LoVo (cell line): ENCODE measurements at regions not wholly inside any gene's neighbourhood (a gene's known extent, or its start where the extent isn't known, plus 50 kb on each side); places are given as distances from the start of the nearest gene placed in this dataset.

ENCODE experiments used
- DNase-seq: peaks from one replicate; pipeline ENCODE4 v3.0.0-alpha.2; 2016; ENCODE audit warnings: low spot score

DNA sequence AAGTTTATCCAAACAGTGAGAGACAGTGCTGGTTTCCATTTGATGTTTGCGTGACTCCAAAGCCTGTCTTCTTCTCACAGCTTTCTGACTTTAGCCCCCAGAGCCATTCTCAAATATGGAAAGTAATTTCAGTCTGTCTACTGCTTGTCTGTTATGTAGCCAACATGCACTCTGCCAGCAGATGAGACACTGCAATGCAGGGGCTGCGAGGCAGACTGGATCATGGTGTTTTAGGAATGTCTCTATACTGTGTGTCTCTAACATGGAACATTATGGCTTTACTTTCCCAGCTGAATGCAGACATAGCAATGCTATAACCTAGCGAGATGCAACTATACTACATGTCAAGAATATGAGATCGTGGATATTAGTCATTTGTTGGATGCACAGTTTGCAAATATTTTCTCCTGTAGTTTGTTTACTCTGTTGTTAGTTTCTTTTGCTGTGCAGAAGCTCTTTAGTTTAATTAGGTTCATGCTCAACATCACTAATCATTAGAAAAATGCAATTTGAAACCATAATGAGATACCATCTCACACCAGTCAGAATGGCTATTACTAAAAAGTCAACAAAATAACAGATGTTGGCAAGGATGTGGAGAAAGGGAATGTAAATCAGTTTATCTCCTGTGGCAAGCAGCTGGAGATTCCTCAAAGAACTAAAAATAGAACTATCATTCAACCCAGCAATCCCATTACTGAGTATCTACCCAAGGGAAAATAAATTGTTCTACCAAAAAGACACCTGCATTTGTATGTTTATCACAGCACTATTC is 235.8 kb upstream of the TMTC1 start:
- DNase-seq, result no peak

GRCh38 chr12:30016540-30017055 is 232.9 kb upstream of the TMTC1 start:
- DNase-seq, result no peak

DNA sequence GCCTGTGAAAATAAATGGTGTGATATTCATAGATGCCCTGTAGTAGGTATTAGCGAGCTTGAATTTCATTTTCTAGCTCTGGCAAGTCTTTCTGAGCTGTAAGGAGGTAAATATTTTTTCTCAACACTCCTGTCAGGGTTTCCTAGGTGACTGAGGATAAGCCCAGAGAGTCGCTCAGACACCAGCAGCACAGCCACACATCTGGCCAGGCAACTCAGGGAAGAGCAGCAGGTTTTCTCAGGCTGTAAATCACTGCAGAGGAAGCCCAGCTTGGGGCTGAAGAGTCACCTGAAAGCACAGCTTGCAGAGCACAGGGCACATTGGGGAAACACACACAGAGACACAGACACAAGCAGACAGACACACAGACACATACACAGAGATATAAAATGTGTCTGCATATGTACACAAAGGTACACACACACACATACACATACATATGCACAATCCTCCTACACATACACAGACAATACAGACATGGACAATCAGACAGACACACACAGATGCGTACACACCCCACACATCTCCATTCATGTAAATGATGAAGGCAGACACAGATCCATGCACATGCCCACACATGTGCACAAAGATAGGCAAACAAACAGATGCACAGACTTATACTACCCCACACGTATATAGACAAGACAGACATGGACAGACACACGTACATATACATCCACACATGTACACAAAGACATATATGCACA is 232.0 kb upstream of the TMTC1 start:
- no peak for DNase-seq

GRCh38 chr12:30014991-30015390 is 231.2 kb upstream of the TMTC1 start:
- DNase-seq, result no peak

DNA sequence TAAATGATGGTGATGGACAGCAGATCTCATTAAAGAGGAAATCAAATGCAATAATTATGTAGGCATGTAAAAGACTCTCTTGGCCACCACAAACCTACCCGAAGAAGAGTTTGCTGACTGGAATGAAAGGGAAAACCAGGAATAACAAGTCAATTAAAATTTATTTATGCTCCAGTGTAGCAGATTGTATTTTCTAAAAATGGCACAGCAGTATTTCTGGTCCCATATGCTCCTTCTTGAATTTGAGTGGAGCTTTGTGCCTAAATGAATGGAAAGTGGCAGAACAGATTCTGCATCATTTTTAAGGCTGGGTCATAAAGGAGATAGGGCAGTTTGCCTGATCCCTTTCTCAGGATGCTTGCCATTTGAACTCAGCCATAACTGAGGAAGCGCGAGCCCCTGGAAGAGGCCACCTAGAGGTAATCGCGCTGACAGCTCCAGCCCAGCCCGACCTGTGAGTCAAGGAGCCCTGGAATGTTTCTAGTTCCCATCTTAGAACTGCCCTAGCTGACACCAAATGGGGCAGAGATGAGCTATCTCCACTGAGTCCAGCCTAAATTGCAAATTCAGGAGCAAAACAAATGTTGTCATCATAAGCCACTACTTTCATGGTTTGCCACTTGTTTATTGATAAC is 229.2 kb upstream of the TMTC1 start:
- DNase-seq, result no peak

- no peak for DNase-seq
These were observed 226.6 kb upstream of the TMTC1 start for GRCh38 chr12:30010071-30011052.

- no peak for DNase-seq
These were observed 222.3 kb upstream of the TMTC1 start for GRCh38 chr12:30006021-30006420.

GRCh38 chr12:30003321-30003720 is 219.6 kb upstream of the TMTC1 start:
- DNase-seq, result no peak

GRCh38 chr12:30002677-30003076 is 218.9 kb upstream of the TMTC1 start:
- no peak for DNase-seq

DNA sequence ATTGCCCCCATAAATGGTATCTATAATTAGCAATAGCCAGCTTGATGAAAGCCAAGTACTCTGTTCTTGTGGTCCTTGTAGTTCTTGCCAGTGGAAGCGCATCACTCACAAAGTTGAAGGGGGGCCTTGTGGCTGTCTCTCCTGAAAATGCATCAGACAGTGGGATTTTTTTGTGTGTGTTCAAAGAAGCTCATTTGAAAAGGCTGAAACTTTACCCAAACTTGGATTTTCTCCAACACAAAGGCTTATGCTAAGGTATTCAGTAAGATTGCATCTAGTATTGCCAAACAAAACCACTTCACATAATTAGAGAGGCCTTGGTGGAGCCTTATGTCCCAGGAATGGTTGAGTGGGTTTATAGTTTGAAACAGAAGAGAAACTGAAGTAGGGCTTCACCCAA is 216.7 kb upstream of the TMTC1 start:
- no peak for DNase-seq

- no peak for DNase-seq
These were observed 213.3 kb upstream of the TMTC1 start for GRCh38 chr12:29996993-29997392.

GRCh38 chr12:29992366-29992765 is 208.6 kb upstream of the TMTC1 start:
- DNase-seq, result no peak

GRCh38 chr12:29991924-29992323 is 208.2 kb upstream of the TMTC1 start:
- DNase-seq, result no peak

DNA sequence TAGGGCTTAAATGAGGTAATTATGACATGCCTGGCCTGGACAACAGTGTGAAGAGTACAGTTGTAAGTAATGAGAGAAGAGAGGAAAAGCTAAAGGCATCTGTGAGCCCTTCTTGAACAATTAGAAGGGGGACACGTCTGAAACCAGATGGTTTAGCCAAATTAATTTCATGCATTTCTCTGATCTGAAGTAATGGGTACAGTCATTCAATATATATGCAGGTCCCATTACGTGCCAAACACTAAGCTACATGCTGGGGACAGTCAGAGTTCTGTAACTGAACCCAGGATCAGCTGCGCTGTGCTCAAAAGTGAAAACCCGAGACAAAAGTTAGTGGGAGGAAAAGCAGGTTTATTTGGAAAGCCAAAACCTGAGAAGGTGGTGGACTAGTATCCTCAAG is 207.2 kb upstream of the TMTC1 start:
- DNase-seq, result no peak

DNA sequence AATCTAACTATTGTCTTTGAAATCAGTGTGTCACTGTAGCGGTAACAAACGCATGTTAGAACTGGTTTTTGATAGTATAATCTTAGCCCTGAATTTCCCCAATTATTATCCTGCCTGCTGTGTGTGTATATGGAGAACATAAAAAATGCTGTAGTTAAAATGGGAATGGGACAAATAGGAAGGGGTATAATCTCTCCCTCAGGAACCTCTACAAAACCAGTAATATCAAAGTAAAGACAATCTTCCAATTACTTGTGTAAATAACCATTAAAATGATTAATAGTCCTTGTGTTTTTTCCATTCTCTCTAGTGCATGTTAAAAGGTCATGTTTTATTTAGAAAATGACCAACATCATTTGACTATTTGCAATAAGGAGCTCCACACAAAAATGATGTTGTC is 200.1 kb upstream of the TMTC1 start:
- no peak for DNase-seq

GRCh38 chr12:29980304-29980703 is 196.6 kb upstream of the TMTC1 start:
- DNase-seq, result no peak

DNA sequence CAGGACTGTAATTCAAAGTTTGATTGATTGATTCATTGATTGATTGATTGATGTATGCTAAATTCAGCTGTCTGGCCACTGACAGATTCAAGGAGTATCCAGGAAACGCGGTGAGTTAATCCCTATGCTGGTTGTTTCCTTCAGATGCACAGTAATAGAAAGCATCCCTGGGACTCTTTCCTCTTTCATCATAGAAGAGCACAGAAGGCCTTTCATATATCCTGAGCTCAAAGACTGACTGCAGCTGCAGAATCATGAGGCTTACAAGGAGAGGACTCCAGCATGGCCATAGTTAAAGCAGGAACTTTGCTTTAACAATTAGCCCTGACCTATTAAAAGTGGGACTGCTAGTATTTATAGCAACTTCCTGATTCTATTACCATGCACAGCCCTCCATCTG is 187.7 kb upstream of the TMTC1 start:
- no peak for DNase-seq

- no peak for DNase-seq
These were observed 186.8 kb upstream of the TMTC1 start for GRCh38 chr12:29970501-29970900.

GRCh38 chr12:29962276-29963035 is 178.7 kb upstream of the TMTC1 start:
- no peak for DNase-seq

DNA sequence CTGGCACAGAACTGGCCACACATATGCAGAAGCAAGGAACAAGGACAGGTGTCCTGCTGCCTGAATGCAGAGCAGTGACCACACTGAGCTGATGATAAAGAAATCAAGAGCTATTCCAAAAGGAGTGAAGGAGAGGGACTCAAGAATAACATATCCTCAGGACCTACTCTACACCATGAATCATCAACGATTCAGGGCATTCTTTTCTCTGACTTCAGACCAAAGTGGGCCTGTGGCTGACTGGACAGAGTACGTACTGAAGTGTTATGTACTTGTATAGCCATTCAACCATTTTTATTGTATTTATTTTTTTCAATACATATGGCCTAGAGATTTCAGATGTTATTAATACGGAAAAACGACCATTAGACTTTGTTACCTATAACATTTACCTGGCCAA is 177.5 kb upstream of the TMTC1 start:
- DNase-seq, result no peak

- DNase-seq, result no peak
These were observed 176.4 kb upstream of the TMTC1 start for GRCh38 chr12:29960122-29960521.
